ENCODE measurements at regions not wholly inside any gene's neighbourhood (a gene's known extent, or its start where the extent isn't known, plus 50 kb on each side); places are given as distances from the start of the nearest gene placed in this dataset.

GRCh38 chr5:87029951-87030350 lies 237.7 kb upstream of the RASA1 start:
- TF ChIP-seq CTCF (IDR thresholded peaks at IDR 0.05) (no peak), EZH2 (IDR thresholded peaks at IDR 0.05; ENCODE audit: borderline replicate concordance, insufficient read depth, low read depth, low read length, poor library complexity, severe bottlenecking) (no peak)

Data from B cell (primary cell).